H1 (cell line): ENCODE measurements at regions not wholly inside any gene's neighbourhood (a gene's known extent, or its start where the extent isn't known, plus 50 kb on each side); places are given as distances from the start of the nearest gene placed in this dataset.

Experiments used
- CTCF ChIA-PET: fragments of 300-600 bp; sonication (Branson Sonifier 250); formaldehyde crosslinking; loops from one replicate; lab custom pipeline; 2021; ENCODE audit not compliant: partially characterized antibody; lab: Charles Lee
- POLR2A ChIA-PET: fragments of 300-600 bp; sonication (Branson Sonifier 250); formaldehyde crosslinking; loops from one replicate; lab custom pipeline; 2021; ENCODE audit warnings: inconsistent platforms; ENCODE audit not compliant: partially characterized antibody; lab: Charles Lee
- DNase-seq, 2 experiments: peaks; one replicate each; pipeline versions ENCODE4 v3.0.0 to v3.0.0-alpha.2; 2010 to 2022; ENCODE audit warnings: low spot score in 2 of 2, low read depth in 1 of 2, mixed read lengths in 1 of 2
- FAIRE-seq: peaks from 2 replicates; lab custom pipeline; 2011; peaks lifted over from hg19 to GRCh38; lab: Jason Lieb, UNC
- H2AFZ ChIP-seq: 2 replicates; pipeline ENCODE4 v1.8.1; 2012; ENCODE audit warnings: low read length, inconsistent platforms
- H2AK5ac ChIP-seq: 2 replicates; pipeline ENCODE4 v1.6.1; 2013; ENCODE audit warnings: low read depth, low read length
- H2BK120ac ChIP-seq: replicated peaks from 2 replicates; pipeline ENCODE3; 2013; ENCODE audit warnings: low read depth, low read length, inconsistent platforms
- H2BK12ac ChIP-seq: 2 replicates; pipeline ENCODE4 v1.6.1; 2013; ENCODE audit warnings: low read depth, low read length
- H2BK15ac ChIP-seq: 2 replicates; pipeline ENCODE4 v1.6.1; 2013; ENCODE audit warnings: low read length
- H2BK20ac ChIP-seq: 2 replicates; pipeline ENCODE4 v1.6.1; 2013; ENCODE audit warnings: low read length
- H2BK5ac ChIP-seq: 2 replicates; pipeline ENCODE4 v1.6.1; 2013; ENCODE audit warnings: low read depth, low read length
- H3K14ac ChIP-seq: 2 replicates; pipeline ENCODE4 v1.6.1; 2013; ENCODE audit warnings: inconsistent platforms; ENCODE audit not compliant: insufficient read length
- H3K18ac ChIP-seq: 2 replicates; pipeline ENCODE4 v1.6.1; 2013; ENCODE audit warnings: low read length; ENCODE audit errors: extremely low read depth
- H3K23ac ChIP-seq: 2 replicates; pipeline ENCODE4 v1.6.1; 2013; ENCODE audit warnings: inconsistent platforms; ENCODE audit not compliant: insufficient read length
- H3K23me2 ChIP-seq: 2 replicates; pipeline ENCODE4 v1.6.1; 2013; ENCODE audit warnings: low read depth, low read length
- H3K27ac ChIP-seq: 2 replicates; pipeline ENCODE4 v1.6.1; 2011; ENCODE audit warnings: low read depth, low read length, inconsistent platforms
- H3K27me3 ChIP-seq, 4 experiments: replicated peaks in 1 of 4; 1 replicate in 1 of 4; 2 replicates in 3 of 4; pipeline versions ENCODE4 v1.6.1 to v1.8.1; 2011 to 2013; ENCODE audit warnings: low read length in 3 of 4, mild to moderate bottlenecking in 3 of 4, inconsistent platforms in 2 of 4, mixed read lengths in 2 of 4, moderate library complexity in 1 of 4; ENCODE audit not compliant: control insufficient read depth in 3 of 4, insufficient read depth in 3 of 4; ENCODE audit errors: extremely low read depth in 1 of 4
- H3K36me3 ChIP-seq, 4 experiments: 2 replicates each; pipeline versions ENCODE4 v1.6.1 to v1.8.1; 2011 to 2013; ENCODE audit warnings: mild to moderate bottlenecking in 4 of 4, low read length in 3 of 4, moderate library complexity in 2 of 4, control low read depth in 1 of 4, inconsistent platforms in 1 of 4; ENCODE audit not compliant: insufficient read depth in 4 of 4, control insufficient read depth in 2 of 4
- H3K4ac ChIP-seq: replicated peaks from 2 replicates; pipeline ENCODE3; 2013; ENCODE audit warnings: low read length, low read depth, mixed read lengths, inconsistent platforms; ENCODE audit not compliant: insufficient read length
- H3K4me1 ChIP-seq, 4 experiments: replicated peaks in 1 of 4; 1 replicate in 1 of 4; 2 replicates in 3 of 4; pipeline versions ENCODE4 v1.6.1 to v1.8.1; 2011 to 2013; ENCODE audit warnings: low read length in 3 of 4, inconsistent platforms in 2 of 4, mixed read lengths in 1 of 4; ENCODE audit not compliant: insufficient read depth in 4 of 4, control insufficient read depth in 3 of 4
- H3K4me2 ChIP-seq, 2 experiments: 2 replicates each; pipeline versions ENCODE4 v1.6.1 to v1.8.1; 2011 to 2013; ENCODE audit warnings: low read depth in 2 of 2, low read length in 2 of 2, control low read depth in 1 of 2, inconsistent platforms in 1 of 2, mild to moderate bottlenecking in 1 of 2; ENCODE audit not compliant: insufficient read depth in 1 of 2
- H3K4me3 ChIP-seq, 4 experiments: fragments of 200-600, 300-600 bp in 1 of 4; sonication (generic), shearing (Covaris generic), sonication (Bioruptor Twin) in 1 of 4; 2 replicates each; pipeline versions ENCODE4 v1.5.1 to v1.8.1; 2011 to 2016; ENCODE audit warnings: low read length in 4 of 4, low read depth in 3 of 4, control low read depth in 2 of 4, inconsistent platforms in 2 of 4, mild to moderate bottlenecking in 2 of 4, mixed read lengths in 1 of 4, moderate library complexity in 1 of 4; ENCODE audit not compliant: insufficient read depth in 2 of 4; ENCODE audit errors: extremely low read depth in 1 of 4
- H3K56ac ChIP-seq: replicated peaks from 2 replicates; pipeline ENCODE3; 2013; ENCODE audit warnings: low read depth, mild to moderate bottlenecking, mixed read lengths, low read length, inconsistent platforms; ENCODE audit not compliant: insufficient read length
- H3K79me1 ChIP-seq: 2 replicates; pipeline ENCODE4 v1.6.1; 2013; ENCODE audit warnings: low read depth, low read length, control low read depth
- H3K79me2 ChIP-seq, 2 experiments: 2 replicates each; pipeline versions ENCODE4 v1.6.1 to v1.8.1; 2012 to 2013; ENCODE audit warnings: low read length in 2 of 2, mild to moderate bottlenecking in 2 of 2, inconsistent platforms in 1 of 2; ENCODE audit not compliant: insufficient read depth in 2 of 2, control insufficient read depth in 1 of 2
- H3K9ac ChIP-seq, 4 experiments: replicated peaks in 1 of 4; 1 replicate in 1 of 4; 2 replicates in 3 of 4; pipeline versions ENCODE4 v1.6.1 to v1.8.1; 2011 to 2013; ENCODE audit warnings: low read depth in 3 of 4, low read length in 3 of 4, control low read depth in 2 of 4, mild to moderate bottlenecking in 2 of 4, moderate library complexity in 2 of 4, inconsistent platforms in 1 of 4; ENCODE audit errors: extremely low read depth in 1 of 4
- H3K9me3 ChIP-seq, 2 experiments: 2 replicates each; pipeline versions ENCODE4 v1.6.1 to v1.8.1; 2012 to 2013; ENCODE audit warnings: mild to moderate bottlenecking in 2 of 2, moderate library complexity in 2 of 2, control low read depth in 1 of 2, inconsistent platforms in 1 of 2, low read depth in 1 of 2, low read length in 1 of 2, mixed read lengths in 1 of 2; ENCODE audit not compliant: insufficient read depth in 2 of 2
- H4K20me1 ChIP-seq, 2 experiments: replicated peaks in 1 of 2; 2 replicates each; pipeline versions ENCODE3 to v1.8.1; 2011 to 2013; ENCODE audit warnings: inconsistent platforms in 2 of 2, low read length in 2 of 2, mild to moderate bottlenecking in 1 of 2; ENCODE audit not compliant: insufficient read depth in 2 of 2, control insufficient read depth in 1 of 2
- H4K5ac ChIP-seq: 2 replicates; pipeline ENCODE4 v1.6.1; 2013; ENCODE audit warnings: low read length, low read depth, mixed read lengths, inconsistent platforms; ENCODE audit not compliant: insufficient read length
- H4K8ac ChIP-seq: 2 replicates; pipeline ENCODE4 v1.8.0; 2013; ENCODE audit warnings: mild to moderate bottlenecking, moderate library complexity, low read length, inconsistent platforms; ENCODE audit not compliant: insufficient read depth; ENCODE audit errors: extremely low read depth
- H4K91ac ChIP-seq: replicated peaks from 2 replicates; pipeline ENCODE3; 2013; ENCODE audit warnings: low read length, mixed read lengths, inconsistent platforms; ENCODE audit not compliant: insufficient read length
- ATF2 ChIP-seq: IDR thresholded peaks from 2 replicates; pipeline ENCODE4 v1.6.1; 2012; ENCODE audit warnings: low read length, inconsistent platforms
- BACH1 ChIP-seq: IDR thresholded peaks from 2 replicates; pipeline ENCODE4 v1.6.1; 2012; ENCODE audit warnings: low read length, improper control_type of control experiment
- CEBPB ChIP-seq: IDR thresholded peaks from 2 replicates; pipeline ENCODE4 v1.6.1; 2012; ENCODE audit warnings: low read depth, low read length
- CREB1 ChIP-seq: IDR thresholded peaks from 2 replicates; pipeline ENCODE4 v1.6.1; 2012; ENCODE audit warnings: inconsistent platforms
- GABPA ChIP-seq: IDR thresholded peaks from 2 replicates; pipeline ENCODE4 v1.6.1; 2011; ENCODE audit warnings: mild to moderate bottlenecking, low read length, moderate library complexity, borderline replicate concordance; ENCODE audit not compliant: insufficient read depth
- HDAC6 ChIP-seq: IDR thresholded peaks from one replicate; pipeline ENCODE4 v1.7.1; 2012; ENCODE audit warnings: low read depth, mild to moderate bottlenecking, inconsistent platforms, low read length, moderate library complexity
- JUN ChIP-seq: IDR thresholded peaks from 2 replicates; pipeline ENCODE4 v1.6.1; 2011; ENCODE audit warnings: low read depth, mild to moderate bottlenecking, improper control_type of control experiment, low read length
- KDM5A ChIP-seq: fragments of 200-600 bp; IDR thresholded peaks from 2 replicates; pipeline ENCODE4 v1.7.1; 2012; ENCODE audit warnings: mild to moderate bottlenecking, low read length, inconsistent platforms, mixed read lengths
- SIRT6 ChIP-seq: IDR thresholded peaks from one replicate; pipeline ENCODE4 v1.7.1; 2012; ENCODE audit warnings: low read length, inconsistent platforms
- TEAD4 ChIP-seq: IDR thresholded peaks from 2 replicates; pipeline ENCODE4 v1.6.1; 2012; ENCODE audit warnings: low read depth, low read length, inconsistent platforms, mixed read lengths
- WGBS, 2 experiments: shearing (Covaris generic) in 1 of 2; methylation state at CpG; one replicate each; pipeline versions ENCODE4 v1.1.6 to v1.1.7; 2013 to 2015; ENCODE audit warnings: low lambda C conversion rate in 2 of 2, mixed read lengths in 2 of 2, inconsistent platforms in 1 of 2, low coverage in 1 of 2, missing lambda C conversion rate in 1 of 2; ENCODE audit not compliant: insufficient replicate concordance in 2 of 2, insufficient coverage in 1 of 2, insufficient read length in 1 of 2; ENCODE audit errors: extremely low coverage in 1 of 2, missing lambda C conversion rate in 1 of 2; 5-methylcytosine and 5-hydroxymethylcytosine counted together
- TF ChIP-seq, protein P1 (sequence below): IDR thresholded peaks from 2 replicates; pipeline ENCODE4 v1.6.1; 2012; ENCODE audit warnings: inconsistent platforms

- no peaks in the 10 kb centered on the region for H3K36me3 ChIP-seq
- H3K79me1 ChIP-seq = no peaks in the 10 kb centered on the region
- H3K23ac ChIP-seq = no peak overlapping the region
- no peak overlapping the region for H3K9ac ChIP-seq
- H3K56ac ChIP-seq = no peak overlapping the region
- H2BK120ac ChIP-seq = no peak overlapping the region
- H3K27ac ChIP-seq = no peak overlapping the region
- no peak overlapping the region for H3K4ac ChIP-seq
- FAIRE-seq (no peak), DNase-seq (no peak)
- no peaks in the 10 kb centered on the region for H3K23me2 ChIP-seq
- no peak overlapping the region for H2BK5ac ChIP-seq
- no peak overlapping the region for H4K5ac ChIP-seq
- H3K9me3 ChIP-seq = no peaks in the 10 kb centered on the region
- no peak overlapping the region for H4K91ac ChIP-seq
- H4K8ac ChIP-seq = no peak overlapping the region
- 87% methylated on average over 1 of the region's 1 CpG; no CpG with 5 or more reads in 1 of the 2 experiments for WGBS, 2 experiments
- no peak overlapping the region for H2AFZ ChIP-seq
- no peak overlapping the region for H2AK5ac ChIP-seq
- CTCF ChIA-PET = interaction anchor here (0.6 to 2.8 kb wide), 25 partner anchors 9 to 1448 kb away, joined by 3 to 46 read pairs (median 4); no protein-coding TSS in a partner anchor
- no peak overlapping the region for H3K4me3 ChIP-seq
- H2BK20ac ChIP-seq = no peak overlapping the region
- POLR2A ChIA-PET = interaction anchor here (1.3 kb wide), 1 partner anchor 21 kb away, joined by 4 read pairs; no protein-coding TSS in a partner anchor
- no peak overlapping the region for H2BK12ac ChIP-seq
- TF ChIP-seq JUN (no peak), KDM5A (no peak), GABPA (no peak), SIRT6 (no peak), TEAD4 (no peak), CREB1 (no peak), BACH1 (no peak), HDAC6 (no peak), CEBPB (no peak), ATF2 (no peak)
- TF ChIP-seq, protein P1, sequence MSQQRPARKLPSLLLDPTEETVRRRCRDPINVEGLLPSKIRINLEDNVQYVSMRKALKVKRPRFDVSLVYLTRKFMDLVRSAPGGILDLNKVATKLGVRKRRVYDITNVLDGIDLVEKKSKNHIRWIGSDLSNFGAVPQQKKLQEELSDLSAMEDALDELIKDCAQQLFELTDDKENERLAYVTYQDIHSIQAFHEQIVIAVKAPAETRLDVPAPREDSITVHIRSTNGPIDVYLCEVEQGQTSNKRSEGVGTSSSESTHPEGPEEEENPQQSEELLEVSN = no peak
- no peaks in the 10 kb centered on the region for H3K79me2 ChIP-seq
- no peaks in the 10 kb centered on the region for H3K27me3 ChIP-seq
- H4K20me1 ChIP-seq = no peaks in the 10 kb centered on the region
- H3K14ac ChIP-seq = no peak overlapping the region
- H3K4me2 ChIP-seq = no peak overlapping the region
- no peak overlapping the region for H3K18ac ChIP-seq
- no peaks in the 10 kb centered on the region; a peak in 1 of 7 replicates for H3K4me1 ChIP-seq
- no peak overlapping the region for H2BK15ac ChIP-seq
These were observed 259.3 kb downstream of the TBL1XR1 start for GRCh38 chr3:176937994-176938393.
